ENCODE measurements at regions not wholly inside any gene's neighbourhood (a gene's known extent, or its start where the extent isn't known, plus 50 kb on each side); places are given as distances from the start of the nearest gene placed in this dataset.

- TF ChIP-seq POU6F1 (CRISPR knock-in tag; IDR thresholded peaks at IDR 0.05; ENCODE audit: borderline replicate concordance, low read depth), result no peak
- no peak for TF ChIP-seq ZNF70 (CRISPR knock-in tag; IDR thresholded peaks at IDR 0.05)
- TF ChIP-seq BACH2 (CRISPR knock-in tag; IDR thresholded peaks at IDR 0.05; ENCODE audit: borderline replicate concordance), result no peak
- no peak for TF ChIP-seq GLIS3 (CRISPR knock-in tag; IDR thresholded peaks at IDR 0.05)
- no peak for TF ChIP-seq ZNF8 (CRISPR knock-in tag; IDR thresholded peaks at IDR 0.05)
- no peak for TF ChIP-seq ISL1 (CRISPR knock-in tag; IDR thresholded peaks at IDR 0.05)
- TF ChIP-seq TOX (CRISPR knock-in tag; IDR thresholded peaks at IDR 0.05; ENCODE audit: borderline replicate concordance), result no peak
- no peak for TF ChIP-seq ZFP30 (CRISPR knock-in tag; IDR thresholded peaks at IDR 0.05)
- TF ChIP-seq PATZ1 (CRISPR knock-in tag; IDR thresholded peaks at IDR 0.05; ENCODE audit: borderline replicate concordance), result no peak
- no peak for TF ChIP-seq ZC3H10 (CRISPR knock-in tag; IDR thresholded peaks at IDR 0.05)
These were observed 302.4 kb upstream of the POU3F2 start (continued) for GRCh38 chr6:98532004-98532403.

GRCh38 chr6:98539741-98540140 is 294.6 kb upstream of the POU3F2 start:
- no peak for ATAC-seq
- TF ChIP-seq ISL1 (CRISPR knock-in tag; IDR thresholded peaks at IDR 0.05) (no peak), PATZ1 (CRISPR knock-in tag; IDR thresholded peaks at IDR 0.05; ENCODE audit: borderline replicate concordance) (no peak), ARNTL (CRISPR knock-in tag; IDR thresholded peaks at IDR 0.05; ENCODE audit: borderline replicate concordance, low read depth) (no peak), ZC3H10 (CRISPR knock-in tag; IDR thresholded peaks at IDR 0.05) (no peak), PPARA (CRISPR knock-in tag; IDR thresholded peaks at IDR 0.05; ENCODE audit: borderline replicate concordance) (no peak), CSRNP3 (CRISPR knock-in tag; IDR thresholded peaks at IDR 0.05) (no peak), BACH2 (CRISPR knock-in tag; IDR thresholded peaks at IDR 0.05; ENCODE audit: borderline replicate concordance) (no peak), POU6F1 (CRISPR knock-in tag; IDR thresholded peaks at IDR 0.05; ENCODE audit: borderline replicate concordance, low read depth) (no peak), SNAI2 (CRISPR knock-in tag; IDR thresholded peaks at IDR 0.05) (no peak), TCF4 (CRISPR knock-in tag; IDR thresholded peaks at IDR 0.05; ENCODE audit: borderline replicate concordance) (no peak), TSHZ2 (CRISPR knock-in tag; IDR thresholded peaks at IDR 0.05) (no peak), CSDC2 (CRISPR knock-in tag; IDR thresholded peaks at IDR 0.05) (no peak)

- no peak for ATAC-seq
- TF ChIP-seq ZNF70 (CRISPR knock-in tag; IDR thresholded peaks at IDR 0.05) (no peak), BACH2 (CRISPR knock-in tag; IDR thresholded peaks at IDR 0.05; ENCODE audit: borderline replicate concordance) (no peak), GLIS3 (CRISPR knock-in tag; IDR thresholded peaks at IDR 0.05) (no peak), ZFP30 (CRISPR knock-in tag; IDR thresholded peaks at IDR 0.05) (no peak), ESRRG (CRISPR knock-in tag; IDR thresholded peaks at IDR 0.05) (no peak)
These were observed 288.0 kb upstream of the POU3F2 start for GRCh38 chr6:98546376-98546775.

Measured in SK-N-SH treated with all-trans-retinoic acid at 6 μM for 48 hours (cell line).